PC-3 (cell line): ENCODE measurements at regions not wholly inside any gene's neighbourhood (a gene's known extent, or its start where the extent isn't known, plus 50 kb on each side); places are given as distances from the start of the nearest gene placed in this dataset.

Experiments used
- ATAC-seq: fragments of 200-7000 bp; cut with Tn5 transposase; 2 replicates; pipeline ENCODE4 v1.9.1; 2020; ENCODE audit warnings: mild to moderate bottlenecking, moderate library complexity
- BruUV-seq: library from RNA; stranded (reverse); fragments of 400-500 nt; replicated peaks from 2 replicates; lab custom pipeline; 2021; lab: Mats Ljungman, UMichigan
- CTCF ChIA-PET: fragments of 300-600 bp; sonication (Branson Sonifier 250); formaldehyde crosslinking; loops from one replicate; lab custom pipeline; 2022; ENCODE audit warnings: antibody characterized with exemption; lab: Charles Lee
- POLR2A ChIA-PET: fragments of 300-600 bp; sonication (Branson Sonifier 250); formaldehyde crosslinking; loops from one replicate; lab custom pipeline; 2022; ENCODE audit warnings: antibody characterized with exemption; ENCODE audit not compliant: unreplicated experiment; lab: Charles Lee
- DNase-seq: peaks from one replicate; pipeline ENCODE4 v3.0.0-alpha.2; 2015
- H2AFZ ChIP-seq: fragments of 300-600 bp; sonication (generic); 2 replicates; pipeline ENCODE4 v1.6.0; 2016; ENCODE audit warnings: antibody characterized with exemption, low read length
- H3F3A ChIP-seq: fragments of 300-600 bp; sonication (generic); one replicate; pipeline ENCODE4 v1.6.0; 2017; ENCODE audit warnings: antibody characterized with exemption, low read length, control low read depth, mild to moderate bottlenecking; ENCODE audit not compliant: unreplicated experiment
- H3K27ac ChIP-seq: fragments of 300-600 bp; sonication (generic); 2 replicates; pipeline ENCODE4 v1.5.1; 2016; ENCODE audit warnings: mild to moderate bottlenecking, low read length
- H3K27me3 ChIP-seq: fragments of 300-600 bp; sonication (generic); 2 replicates; pipeline ENCODE4 v1.6.1; 2016; ENCODE audit warnings: low read length, mixed read lengths
- H3K36me3 ChIP-seq: fragments of 300-600 bp; sonication (generic); 2 replicates; pipeline ENCODE4 v1.6.1; 2016; ENCODE audit warnings: low read depth, mixed run types, low read length, mixed read lengths
- H3K4me1 ChIP-seq: fragments of 300-600 bp; sonication (generic); 2 replicates; pipeline ENCODE4 v1.5.1; 2016; ENCODE audit warnings: low read length; ENCODE audit not compliant: insufficient read depth
- H3K4me2 ChIP-seq: fragments of 300-600 bp; sonication (generic); 2 replicates; pipeline ENCODE4 v1.6.0; 2016; ENCODE audit warnings: low read length
- H3K4me3 ChIP-seq: fragments of 300-600 bp; sonication (generic); 2 replicates; pipeline ENCODE4 v1.5.1; 2016; ENCODE audit warnings: mild to moderate bottlenecking, low read length, mixed read lengths
- H3K79me2 ChIP-seq: fragments of 300-600 bp; sonication (generic); 2 replicates; pipeline ENCODE4 v1.6.1; 2017; ENCODE audit warnings: low read length, mixed read lengths
- H3K9ac ChIP-seq: fragments of 300-600 bp; sonication (generic); 2 replicates; pipeline ENCODE4 v1.6.0; 2016; ENCODE audit warnings: mild to moderate bottlenecking, low read length
- H3K9me2 ChIP-seq: fragments of 300-600 bp; sonication (generic); replicated peaks from 2 replicates; pipeline ENCODE4 v1.6.1; 2016; ENCODE audit warnings: mixed run types, low read length, mixed read lengths
- H3K9me3 ChIP-seq: fragments of 300-600 bp; sonication (generic); 2 replicates; pipeline ENCODE4 v1.6.1; 2016; ENCODE audit warnings: low read length, mixed read lengths
- H4K20me1 ChIP-seq: fragments of 300-600 bp; sonication (generic); 2 replicates; pipeline ENCODE4 v1.6.1; 2016; ENCODE audit warnings: low read length, mixed read lengths
- EZH2 ChIP-seq: fragments of 300-600 bp; sonication (generic); IDR thresholded peaks from one replicate; pipeline ENCODE4 v1.6.1; 2017; ENCODE audit warnings: antibody characterized with exemption, mild to moderate bottlenecking, low read length; ENCODE audit not compliant: unreplicated experiment
- EZH2phosphoT487 ChIP-seq: fragments of 300-600 bp; sonication (generic); IDR thresholded peaks from 2 replicates; pipeline ENCODE4 v1.6.1; 2018; ENCODE audit warnings: mild to moderate bottlenecking, antibody characterized with exemption, low read length, borderline replicate concordance
- intact Hi-C: fragments of 100-400 bp; cut with micrococcal nuclease; formaldehyde crosslinking; loops from 2 replicates; pipeline ENCODE4 v1.9.0; 2023
- TF ChIP-seq, protein P1 (sequence below): fragments of 300-600 bp; sonication (generic); conservative IDR thresholded peaks from 2 replicates; pipeline ENCODE4 v1.5.1; 2017; ENCODE audit warnings: antibody characterized with exemption, low read depth, mild to moderate bottlenecking, low read length

DNA sequence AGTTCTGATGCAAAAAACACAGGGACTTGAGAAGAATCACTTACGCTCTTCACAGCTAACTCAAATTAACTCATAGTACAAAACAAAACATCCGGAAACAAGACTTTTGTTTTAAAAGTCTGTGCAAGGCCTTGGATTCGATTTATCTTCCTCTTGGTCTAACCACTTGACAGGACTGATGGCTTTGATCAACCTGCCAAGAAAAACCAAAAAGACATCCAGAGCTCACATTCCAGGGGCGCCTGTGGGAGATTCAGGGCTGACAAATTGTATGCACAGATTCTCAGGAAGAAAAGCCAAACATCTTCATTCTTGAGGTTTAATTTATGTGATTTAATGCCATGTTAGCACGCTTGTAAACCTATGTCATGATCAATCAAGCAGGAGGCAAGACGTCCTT, 129.1 kb upstream of the TMCC3 start:
- Histone ChIP-seq H2AFZ (no peak overlapping the region), H3K9me2 (no peaks in the 10 kb centered on the region), H3K9me3 (no peaks in the 10 kb centered on the region), H3K36me3 (no peaks in the 10 kb centered on the region), H3K4me3 (no peak overlapping the region), H3K79me2 (no peaks in the 10 kb centered on the region), H4K20me1 (no peaks in the 10 kb centered on the region), H3K4me2 (no peak overlapping the region), H3K4me1 (peaks cover 12% of the 10 kb centered on the region), H3K9ac (no peak overlapping the region), H3K27ac (no peak overlapping the region), H3F3A (peaks cover 3% of the 10 kb centered on the region), H3K27me3 (no peaks in the 10 kb centered on the region)
- POLR2A ChIA-PET, result no interaction called here
- ATAC-seq (no peak), DNase-seq (no peak)
- CTCF ChIA-PET, result no interaction called here
- intact Hi-C loops, result no loop called here
- no TSS peak for BruUV-seq
- no peak for TF ChIP-seq EZH2phosphoT487
- no peak for TF ChIP-seq EZH2
- TF ChIP-seq, protein P1, sequence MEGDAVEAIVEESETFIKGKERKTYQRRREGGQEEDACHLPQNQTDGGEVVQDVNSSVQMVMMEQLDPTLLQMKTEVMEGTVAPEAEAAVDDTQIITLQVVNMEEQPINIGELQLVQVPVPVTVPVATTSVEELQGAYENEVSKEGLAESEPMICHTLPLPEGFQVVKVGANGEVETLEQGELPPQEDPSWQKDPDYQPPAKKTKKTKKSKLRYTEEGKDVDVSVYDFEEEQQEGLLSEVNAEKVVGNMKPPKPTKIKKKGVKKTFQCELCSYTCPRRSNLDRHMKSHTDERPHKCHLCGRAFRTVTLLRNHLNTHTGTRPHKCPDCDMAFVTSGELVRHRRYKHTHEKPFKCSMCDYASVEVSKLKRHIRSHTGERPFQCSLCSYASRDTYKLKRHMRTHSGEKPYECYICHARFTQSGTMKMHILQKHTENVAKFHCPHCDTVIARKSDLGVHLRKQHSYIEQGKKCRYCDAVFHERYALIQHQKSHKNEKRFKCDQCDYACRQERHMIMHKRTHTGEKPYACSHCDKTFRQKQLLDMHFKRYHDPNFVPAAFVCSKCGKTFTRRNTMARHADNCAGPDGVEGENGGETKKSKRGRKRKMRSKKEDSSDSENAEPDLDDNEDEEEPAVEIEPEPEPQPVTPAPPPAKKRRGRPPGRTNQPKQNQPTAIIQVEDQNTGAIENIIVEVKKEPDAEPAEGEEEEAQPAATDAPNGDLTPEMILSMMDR, result no peak

DNA sequence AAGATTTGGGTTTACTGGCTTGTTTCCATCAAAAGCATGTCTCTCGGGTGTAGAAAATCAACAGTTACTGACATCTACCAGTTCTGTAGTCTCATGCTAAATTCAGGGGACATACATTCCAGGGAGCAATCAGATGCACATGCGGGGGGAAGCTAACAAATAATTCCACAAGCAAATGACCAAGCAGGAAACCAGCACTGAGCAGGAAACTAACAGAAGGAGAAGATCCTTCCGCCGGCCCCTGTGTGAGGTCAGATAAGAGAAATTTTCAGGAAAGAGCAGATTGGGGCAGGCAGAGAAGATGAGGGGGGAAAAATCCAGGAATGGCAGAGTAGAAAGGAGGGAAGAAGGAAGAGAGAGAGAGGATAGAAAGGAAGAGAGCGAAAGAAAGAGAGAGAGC, 127.6 kb upstream of the TMCC3 start:
- DNase-seq (no peak), ATAC-seq (no peak)
- H3K36me3 ChIP-seq, result no peaks in the 10 kb centered on the region
- no peaks in the 10 kb centered on the region for H4K20me1 ChIP-seq
- H3K9me2 ChIP-seq, result no peaks in the 10 kb centered on the region
- no TSS peak for BruUV-seq
- ChIA-PET POLR2A (no interaction called here), CTCF (no interaction called here)
- no peaks in the 10 kb centered on the region for H3F3A ChIP-seq
- no peaks in the 10 kb centered on the region for H3K79me2 ChIP-seq
- no peak overlapping the region for H3K9ac ChIP-seq
- TF ChIP-seq, protein P1, result no peak
- TF ChIP-seq EZH2 (no peak), EZH2phosphoT487 (no peak)
- H3K27me3 ChIP-seq, result no peaks in the 10 kb centered on the region; the same call in 1 of the 2 replicates
- H3K27ac ChIP-seq, result no peak overlapping the region
- H3K9me3 ChIP-seq, result no peaks in the 10 kb centered on the region
- intact Hi-C loops, result no loop called here
- H2AFZ ChIP-seq, result no peak overlapping the region
- no peak overlapping the region for H3K4me2 ChIP-seq
- no peak overlapping the region for H3K4me3 ChIP-seq
- no peaks in the 10 kb centered on the region for H3K4me1 ChIP-seq

DNA sequence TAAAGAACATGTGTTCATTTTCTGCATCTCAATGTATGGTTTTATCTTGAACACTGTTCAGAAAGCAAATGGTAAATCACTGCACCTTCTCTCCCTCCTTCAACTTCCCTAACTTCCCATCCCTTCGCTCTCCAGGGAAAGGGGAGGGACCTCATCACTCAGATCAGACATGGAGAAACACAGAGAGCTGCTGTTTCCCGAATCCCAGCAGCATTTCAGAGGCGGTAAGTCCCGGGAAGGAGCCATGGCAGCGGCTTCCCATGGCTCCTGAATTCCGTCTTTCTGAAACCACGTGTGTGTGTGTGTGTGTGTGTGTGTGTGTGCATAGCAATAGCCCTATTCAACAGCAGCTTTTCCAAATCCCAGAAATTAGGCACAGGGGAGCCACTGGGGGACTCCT, 125.4 kb upstream of the TMCC3 start:
- Histone ChIP-seq H4K20me1 (no peaks in the 10 kb centered on the region), H3K9ac (no peak overlapping the region), H3K4me1 (no peaks in the 10 kb centered on the region), H3K36me3 (no peaks in the 10 kb centered on the region), H3K4me2 (no peak overlapping the region), H3K9me3 (no peaks in the 10 kb centered on the region), H3K27me3 (no peaks in the 10 kb centered on the region; the same call in 1 of the 2 replicates), H3K9me2 (no peaks in the 10 kb centered on the region), H3K27ac (no peak overlapping the region), H3K79me2 (no peaks in the 10 kb centered on the region), H3F3A (no peaks in the 10 kb centered on the region), H2AFZ (no peak overlapping the region), H3K4me3 (no peak overlapping the region)
- ATAC-seq (no peak), DNase-seq (no peak)
- ChIA-PET CTCF (no interaction called here), POLR2A (no interaction called here)
- TF ChIP-seq EZH2, result no peak
- TF ChIP-seq EZH2phosphoT487, result no peak
- TF ChIP-seq, protein P1, result no peak
- intact Hi-C loops, result no loop called here
- no TSS peak for BruUV-seq
